ENCODE measurements at regions not wholly inside any gene's neighbourhood (a gene's known extent, or its start where the extent isn't known, plus 50 kb on each side); places are given as distances from the start of the nearest gene placed in this dataset.

DNA sequence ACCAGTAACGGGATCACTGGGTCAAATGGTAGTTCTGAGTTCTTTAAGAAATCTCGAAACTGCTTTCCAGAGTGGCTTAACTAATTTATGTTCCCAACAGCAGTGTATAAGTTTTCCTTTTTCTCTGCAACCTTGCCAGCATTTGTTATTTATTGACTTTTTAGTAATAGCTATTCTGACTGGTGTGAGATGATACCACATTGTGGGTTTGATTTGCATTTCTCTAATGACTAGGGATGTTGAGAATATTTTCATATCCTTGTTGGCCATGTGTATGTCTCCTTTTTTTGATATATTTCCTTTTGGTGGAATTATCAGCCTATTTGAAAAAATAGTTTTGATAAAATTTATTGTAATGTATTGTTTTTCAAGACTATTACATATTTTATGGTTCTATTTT is 701.2 kb upstream of the FBXO33 start:
- TF ChIP-seq, protein P1, sequence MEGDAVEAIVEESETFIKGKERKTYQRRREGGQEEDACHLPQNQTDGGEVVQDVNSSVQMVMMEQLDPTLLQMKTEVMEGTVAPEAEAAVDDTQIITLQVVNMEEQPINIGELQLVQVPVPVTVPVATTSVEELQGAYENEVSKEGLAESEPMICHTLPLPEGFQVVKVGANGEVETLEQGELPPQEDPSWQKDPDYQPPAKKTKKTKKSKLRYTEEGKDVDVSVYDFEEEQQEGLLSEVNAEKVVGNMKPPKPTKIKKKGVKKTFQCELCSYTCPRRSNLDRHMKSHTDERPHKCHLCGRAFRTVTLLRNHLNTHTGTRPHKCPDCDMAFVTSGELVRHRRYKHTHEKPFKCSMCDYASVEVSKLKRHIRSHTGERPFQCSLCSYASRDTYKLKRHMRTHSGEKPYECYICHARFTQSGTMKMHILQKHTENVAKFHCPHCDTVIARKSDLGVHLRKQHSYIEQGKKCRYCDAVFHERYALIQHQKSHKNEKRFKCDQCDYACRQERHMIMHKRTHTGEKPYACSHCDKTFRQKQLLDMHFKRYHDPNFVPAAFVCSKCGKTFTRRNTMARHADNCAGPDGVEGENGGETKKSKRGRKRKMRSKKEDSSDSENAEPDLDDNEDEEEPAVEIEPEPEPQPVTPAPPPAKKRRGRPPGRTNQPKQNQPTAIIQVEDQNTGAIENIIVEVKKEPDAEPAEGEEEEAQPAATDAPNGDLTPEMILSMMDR (IDR thresholded peaks at IDR 0.05) = no peak
- TF ChIP-seq POLR2A (IDR thresholded peaks at IDR 0.05) = no peak
- TF ChIP-seq EP300 (IDR thresholded peaks at IDR 0.05) = no peak
